NCI-H1436 treated with DMSO at 0.1 percent for 48 hours (cell line): ENCODE measurements at regions not wholly inside any gene's neighbourhood (a gene's known extent, or its start where the extent isn't known, plus 50 kb on each side); places are given as distances from the start of the nearest gene placed in this dataset.

Experiments used
- DNase-seq: peaks from one replicate; lab custom pipeline; 2025; lab: John Stamatoyannopoulos, UW

DNA sequence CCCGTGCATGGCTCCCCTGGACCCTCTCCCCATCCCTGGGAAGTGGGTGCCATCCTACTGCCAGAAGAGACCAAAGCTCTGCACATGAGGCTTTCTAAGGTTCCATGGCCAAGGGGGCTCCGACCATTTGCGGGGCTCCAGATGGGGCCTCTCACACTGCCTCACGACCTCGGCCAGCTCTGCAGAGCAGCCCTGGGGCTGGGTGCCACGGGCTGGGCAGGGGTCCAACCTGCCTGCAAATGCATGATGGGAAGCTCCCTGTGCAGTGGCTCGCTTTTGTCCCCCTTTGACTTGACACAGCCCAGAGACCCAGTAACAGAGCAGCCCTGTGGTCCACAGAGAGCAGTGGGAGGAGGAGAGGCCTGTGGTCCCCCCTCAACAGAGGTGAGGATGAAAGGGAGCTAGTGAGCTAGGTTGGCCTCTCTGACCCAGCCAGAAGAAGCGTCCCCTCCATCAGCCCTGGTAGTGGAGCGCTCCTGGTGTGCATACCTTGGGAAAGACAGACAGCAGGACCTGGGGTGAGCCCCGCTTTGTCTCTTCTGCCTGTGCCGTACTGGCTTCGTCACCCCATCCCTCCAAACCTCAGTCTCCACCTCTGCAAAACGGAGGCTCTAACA is 174.1 kb downstream of the DDX1 start:
- no peak for DNase-seq

DNA sequence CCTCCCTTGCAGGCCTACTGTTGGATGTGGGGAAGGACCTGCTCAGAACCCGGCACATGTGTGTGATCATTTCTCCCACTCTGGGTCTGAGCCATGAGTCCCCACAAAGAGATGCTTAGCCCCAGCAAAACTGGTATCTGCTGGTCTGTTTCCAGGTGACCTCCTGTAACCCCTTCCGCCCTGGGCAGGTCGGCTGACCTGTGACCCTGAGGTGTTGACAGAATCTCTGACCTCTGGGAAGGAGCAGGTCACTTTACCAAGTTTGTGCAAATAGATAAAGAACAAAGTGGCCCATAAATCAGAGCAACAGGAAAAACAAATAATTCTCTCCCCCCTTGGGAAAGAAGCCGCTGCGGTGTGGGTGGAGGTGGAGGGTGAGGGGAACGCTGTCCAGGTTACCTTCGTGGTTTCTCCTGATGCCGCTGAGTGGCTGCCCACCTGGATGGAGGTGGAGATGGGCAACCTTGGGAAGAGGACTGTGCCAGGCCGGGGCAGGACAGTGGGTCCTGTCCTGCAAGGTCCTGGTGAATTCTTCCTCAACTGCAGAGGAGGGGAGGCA is 174.0 kb upstream of the MYCN start:
- no peak for DNase-seq

DNA sequence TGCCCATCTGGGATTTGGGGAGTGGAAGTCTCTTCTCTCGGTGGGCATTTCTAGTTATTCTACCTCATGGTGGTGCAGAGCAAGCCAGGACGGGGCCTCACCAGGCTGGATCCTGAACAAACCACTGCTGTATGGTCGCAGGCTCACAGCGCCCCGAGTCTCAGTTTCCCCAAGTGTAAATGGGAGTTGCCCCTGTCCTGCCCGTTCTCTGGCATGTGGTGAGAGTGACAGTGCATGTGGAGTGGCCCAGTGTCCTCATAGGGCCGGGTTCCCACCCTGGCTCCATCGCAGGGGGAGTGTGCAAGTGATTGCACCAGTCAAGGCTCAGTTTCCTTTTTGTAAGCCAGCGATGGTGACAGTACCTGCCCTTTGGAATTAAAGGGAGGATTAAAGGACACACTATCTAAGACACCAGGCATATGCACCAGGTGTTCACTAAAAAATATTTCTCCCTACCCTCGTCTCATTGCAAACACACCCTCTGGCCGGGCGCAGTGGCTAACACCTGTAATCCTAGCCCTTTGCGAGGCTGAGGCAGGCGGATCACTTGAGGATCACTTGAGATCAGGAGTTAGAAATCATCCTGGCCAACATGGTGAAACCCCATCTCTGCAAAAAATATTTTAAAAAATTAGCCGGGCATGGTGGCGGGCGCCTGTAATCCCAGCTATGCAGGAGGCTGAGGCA is 173.3 kb upstream of the MYCN start:
- DNase-seq, result no peak

DNA sequence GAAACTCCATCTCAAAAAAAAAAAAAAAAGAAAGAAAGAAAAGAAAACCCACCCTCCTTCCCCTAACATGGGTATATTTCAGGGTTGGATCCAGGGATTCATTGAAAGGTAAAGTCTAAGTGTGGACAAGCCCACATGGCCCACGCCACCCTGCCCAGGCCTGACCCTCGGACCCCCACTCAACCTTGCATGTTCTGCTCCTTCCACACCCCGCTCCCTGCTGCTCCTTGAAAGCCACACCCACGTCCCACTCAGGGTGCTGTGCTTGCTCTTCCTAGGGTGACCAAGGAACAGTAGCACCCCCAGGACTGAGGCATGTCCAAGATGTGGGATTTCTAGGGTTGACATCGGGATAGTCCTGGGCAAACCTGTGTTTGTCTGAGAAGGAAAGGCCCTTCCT is 172.7 kb upstream of the MYCN start:
- no peak for DNase-seq

DNA sequence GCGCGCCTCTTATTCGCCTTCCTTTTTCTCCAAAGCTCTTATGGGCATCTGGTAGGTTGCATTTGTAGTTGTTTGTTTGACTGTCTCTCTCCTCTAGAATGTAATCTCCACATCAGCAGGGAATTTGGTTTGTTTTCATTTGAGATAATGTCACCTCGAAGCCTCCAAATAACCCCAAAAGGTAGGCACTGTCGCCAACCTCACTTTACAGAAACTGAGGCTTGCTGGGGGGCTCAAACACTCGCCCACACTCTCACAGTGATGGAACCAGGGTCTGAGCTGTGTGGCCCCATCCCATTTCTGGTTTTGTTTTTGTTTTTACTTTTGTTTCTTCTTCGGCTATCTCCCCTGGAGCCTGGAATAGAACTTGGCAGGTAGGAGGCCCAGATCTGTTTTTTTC is 172.2 kb upstream of the MYCN start:
- no peak for DNase-seq

DNA sequence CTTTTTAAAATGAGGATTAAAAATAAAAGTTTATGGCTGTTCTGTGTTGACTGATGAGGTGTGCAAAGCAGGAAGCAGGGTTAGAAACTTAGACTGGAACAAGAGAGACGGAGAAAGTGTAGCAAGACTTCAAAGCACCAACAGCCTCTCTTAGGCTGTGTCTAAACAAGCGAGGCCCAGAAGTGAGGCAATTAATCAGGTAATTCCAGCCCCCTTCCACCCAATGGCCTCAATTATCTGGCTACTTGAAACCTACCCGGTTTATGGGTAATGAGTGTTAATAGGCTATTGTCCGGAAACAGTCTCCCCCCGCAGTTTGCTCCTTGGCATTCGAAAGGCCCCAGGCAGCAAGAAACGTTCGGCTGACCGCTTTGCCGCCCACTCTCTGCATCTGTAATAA is 171.7 kb upstream of the MYCN start:
- no peak for DNase-seq

DNA sequence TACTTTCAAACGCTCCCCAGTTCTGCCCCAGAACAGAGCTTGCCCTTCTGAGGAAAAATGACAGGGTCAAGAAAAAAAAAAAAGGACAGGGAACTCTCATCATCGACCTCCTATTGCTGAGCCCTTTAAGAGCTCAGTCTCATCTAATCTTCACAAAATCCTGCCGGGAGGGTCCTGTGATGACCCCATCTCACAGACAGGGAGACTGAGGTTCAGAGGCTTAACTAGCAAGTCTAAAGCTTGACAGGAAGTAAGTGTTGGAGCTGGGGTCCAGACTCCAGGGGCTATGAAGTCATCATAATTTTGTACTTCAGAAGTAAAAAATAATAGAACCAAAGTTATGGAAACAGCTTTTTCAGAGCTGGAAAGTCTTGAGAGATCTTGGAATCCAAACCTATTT is 171.1 kb upstream of the MYCN start:
- DNase-seq, result no peak

DNA sequence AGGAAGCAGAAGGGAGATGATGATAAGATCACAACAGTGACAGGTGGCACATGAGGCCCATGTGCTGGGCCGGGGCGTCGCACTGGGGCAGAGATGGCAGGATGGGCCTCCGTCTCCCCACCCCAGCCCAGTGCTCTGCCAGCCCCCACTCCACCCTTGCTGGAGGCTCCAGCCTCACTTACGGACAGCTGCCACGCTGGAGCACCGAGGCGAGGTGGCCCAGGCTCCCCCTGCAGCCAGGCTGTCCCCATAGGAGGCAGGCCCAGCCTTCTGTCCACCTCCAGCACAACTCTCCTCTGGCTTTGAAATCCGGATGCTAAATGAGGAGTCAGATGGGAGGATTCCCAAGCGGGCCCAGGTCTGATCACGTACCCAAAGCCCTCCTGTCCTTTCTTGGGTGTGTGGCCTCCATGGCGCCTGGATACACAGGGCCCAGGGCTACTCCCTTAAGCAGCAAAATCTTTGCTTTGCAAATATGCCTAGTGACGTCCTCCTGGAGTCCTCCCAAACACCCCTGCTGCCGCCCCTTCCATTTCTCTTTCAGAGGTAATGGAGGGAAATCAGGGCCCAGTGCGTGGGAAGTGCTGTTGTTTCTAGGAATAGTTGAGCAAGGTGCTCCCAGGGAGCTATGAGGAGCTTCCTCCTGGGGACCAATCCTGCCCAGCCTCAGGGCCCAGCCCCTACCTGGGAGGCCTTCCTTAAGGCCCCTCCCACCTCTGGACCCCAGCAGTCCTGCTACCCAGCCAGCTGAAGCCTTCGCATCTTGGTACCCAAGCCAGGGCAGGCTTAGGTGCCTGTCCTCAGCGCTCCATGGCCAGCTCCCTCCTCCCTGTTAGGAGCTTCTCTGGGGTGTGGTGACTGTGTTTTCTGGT is 170.4 kb upstream of the MYCN start:
- DNase-seq, result no peak

DNA sequence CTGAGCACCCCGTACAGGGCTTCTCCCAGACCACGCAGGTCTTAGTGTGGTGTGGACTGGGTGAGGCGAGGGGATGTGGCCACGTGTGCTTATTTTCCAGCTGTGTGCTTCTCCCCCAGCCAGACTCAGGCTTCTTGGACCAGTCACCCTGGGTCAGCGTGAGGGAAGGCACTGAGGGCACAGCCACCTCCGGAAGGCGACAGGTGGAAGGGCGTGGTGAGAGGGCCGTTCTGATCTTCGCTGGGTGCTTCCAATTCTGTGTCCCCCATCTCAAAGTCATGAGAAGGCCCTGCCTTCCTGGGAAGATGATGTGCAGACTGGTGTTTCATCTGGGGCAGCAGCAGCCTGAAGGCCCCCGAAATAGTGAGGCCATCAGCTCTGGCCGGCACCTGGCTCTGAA is 169.7 kb upstream of the MYCN start:
- no peak for DNase-seq

DNA sequence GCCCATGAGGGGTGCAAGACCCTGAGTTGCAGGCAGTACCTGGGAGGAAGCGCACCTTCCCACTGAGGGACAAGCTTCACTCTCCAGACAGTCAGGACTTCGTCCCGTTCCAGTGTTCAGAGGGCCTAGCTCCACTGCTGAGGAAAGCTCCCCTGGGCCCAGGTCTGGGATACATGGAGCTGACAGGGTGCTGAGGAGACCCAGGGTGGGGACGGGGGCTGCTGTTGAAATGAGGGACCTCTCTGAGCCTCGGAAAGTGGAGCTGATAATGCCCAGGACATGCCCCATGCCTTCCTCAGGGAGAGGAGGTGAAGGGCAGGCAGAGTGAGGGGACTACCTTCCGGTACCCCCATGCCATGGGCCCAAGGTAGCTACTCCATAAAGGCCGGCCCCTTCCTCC is 169.2 kb upstream of the MYCN start:
- DNase-seq, result no peak

DNA sequence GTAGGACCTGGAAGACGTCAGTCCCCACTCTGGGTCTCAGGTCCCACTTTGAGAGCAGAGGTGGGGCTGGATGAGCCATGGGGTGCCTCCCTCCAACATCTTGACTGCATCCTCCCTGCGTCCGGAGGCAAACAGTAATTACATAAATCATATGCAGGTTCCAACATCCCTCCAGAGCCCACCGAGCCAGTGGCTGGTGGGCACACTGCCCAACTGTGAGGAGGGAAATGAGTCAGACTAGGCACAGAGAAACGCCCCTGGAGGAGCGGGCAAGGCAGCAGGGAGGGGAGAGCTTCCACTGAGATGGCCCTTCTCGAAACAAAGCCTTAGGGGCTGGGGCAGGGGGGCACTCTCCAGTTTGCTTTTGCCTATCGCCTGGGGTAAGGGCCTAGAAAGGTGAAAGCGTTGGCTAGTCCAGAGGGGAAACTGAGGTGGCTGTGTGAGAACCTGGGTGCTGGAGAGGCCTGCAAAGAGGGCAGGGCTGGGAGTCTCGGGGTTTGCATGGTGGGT is 168.2 kb upstream of the MYCN start:
- DNase-seq, result no peak

DNA sequence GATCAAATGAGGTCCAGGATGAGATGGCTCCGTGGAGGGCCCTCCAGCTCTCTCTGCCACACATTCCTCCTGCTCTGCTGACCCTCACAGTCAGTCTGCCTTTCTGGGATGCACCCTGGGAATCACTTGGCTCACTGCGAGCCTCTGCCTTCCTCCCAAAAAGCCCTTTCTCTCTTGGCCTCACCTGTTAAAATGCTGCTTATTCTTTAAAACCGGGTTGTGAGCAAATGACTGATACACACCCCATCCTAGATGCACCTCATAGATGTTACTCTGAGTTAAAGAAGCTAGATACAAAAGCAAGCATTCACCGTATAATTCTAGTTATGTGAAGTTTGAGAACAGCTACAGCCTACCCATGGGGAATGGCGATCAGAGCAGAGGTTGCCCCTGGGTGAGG is 167.7 kb upstream of the MYCN start:
- DNase-seq, result no peak

DNA sequence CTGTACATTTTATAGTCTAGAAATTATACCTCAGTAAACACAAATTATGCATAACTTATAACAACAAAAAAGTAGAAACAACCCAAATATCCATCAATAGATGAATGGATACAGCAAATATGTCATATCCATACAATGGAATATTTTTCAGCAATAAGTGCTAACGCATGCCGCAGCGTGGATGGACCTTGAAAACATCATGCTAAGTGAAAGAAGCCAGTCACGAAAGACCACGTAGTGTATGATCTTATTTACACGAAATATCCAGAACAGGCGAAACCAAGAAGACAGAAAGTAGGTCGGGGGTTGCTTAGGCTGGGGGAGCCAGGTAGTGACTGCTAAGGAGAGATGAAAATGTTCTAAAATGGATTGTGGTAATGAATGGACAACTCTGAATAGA is 167.1 kb upstream of the MYCN start:
- DNase-seq, result no peak

DNA sequence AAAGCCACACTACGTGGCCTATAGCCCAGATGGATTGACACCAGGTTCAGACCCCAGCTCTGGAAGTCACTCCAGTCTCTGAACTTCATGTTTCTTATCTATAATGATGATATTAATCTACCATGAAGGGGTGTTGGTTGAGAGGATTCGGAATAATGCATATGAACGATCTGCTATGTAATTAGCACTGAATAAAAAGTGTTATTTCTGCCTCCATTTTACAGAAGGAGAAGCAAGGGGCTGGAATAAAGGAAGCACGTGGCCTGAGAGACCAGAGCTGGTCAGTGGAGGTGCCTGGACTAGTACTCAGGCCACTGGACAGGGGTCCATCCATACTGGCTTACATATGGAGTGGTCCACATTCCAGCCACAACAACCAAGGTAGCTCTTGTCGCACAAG is 166.5 kb upstream of the MYCN start:
- no peak for DNase-seq

DNA sequence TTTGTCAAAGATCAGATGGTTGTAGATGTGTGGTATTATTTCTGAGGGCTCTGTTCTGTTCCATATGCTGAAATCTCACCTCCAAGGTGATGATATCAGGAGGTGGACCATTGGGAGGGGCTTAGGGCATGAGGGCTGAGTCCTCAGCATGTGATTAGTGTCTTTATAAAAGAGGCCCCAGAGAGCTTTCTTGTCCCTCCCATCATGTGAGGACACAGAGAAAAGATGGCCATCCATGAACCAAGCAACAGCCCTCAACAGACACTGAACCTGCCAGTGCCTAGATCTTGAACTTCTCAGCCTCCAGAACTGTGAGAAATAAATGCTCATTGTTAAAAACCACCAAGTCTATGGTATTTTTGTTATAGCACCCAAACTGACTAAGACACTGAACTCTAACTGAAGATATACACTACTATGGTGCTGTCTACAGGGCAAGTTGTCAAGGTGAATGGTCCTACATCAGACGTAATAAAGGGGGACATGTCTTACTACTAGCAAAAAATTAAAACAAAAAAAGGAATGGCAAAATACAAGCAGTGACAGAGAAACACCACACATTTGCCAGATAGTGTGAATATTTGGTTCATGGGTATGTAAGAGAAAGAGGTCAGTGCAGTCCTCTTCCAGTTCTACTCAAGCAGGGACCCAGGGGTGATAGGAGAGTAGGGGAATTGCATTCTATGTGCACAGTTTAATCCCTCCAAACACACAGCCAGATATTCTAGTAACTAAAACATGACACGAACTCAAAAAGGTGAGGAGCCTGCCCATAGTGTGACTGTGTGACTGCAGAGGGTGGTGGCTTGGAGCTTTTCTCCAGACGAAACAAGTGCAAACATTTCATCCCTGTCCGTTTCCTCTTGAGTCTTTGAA is 164.4 kb upstream of the MYCN start:
- DNase-seq, result no peak

DNA sequence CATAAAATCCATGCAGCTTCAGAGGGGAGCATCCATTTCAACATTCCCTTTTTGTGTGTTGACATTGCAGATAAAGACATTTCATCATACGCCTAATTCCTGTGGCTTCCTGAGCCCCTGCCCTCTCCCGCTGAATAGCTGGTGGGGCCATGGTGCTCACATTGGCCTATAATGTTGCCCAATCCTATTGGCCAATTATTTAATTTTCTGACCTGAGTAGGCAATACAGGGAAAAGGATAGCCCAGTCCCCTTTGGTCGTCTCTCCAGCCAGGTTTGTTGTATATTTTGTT is 163.8 kb upstream of the MYCN start:
- DNase-seq, result no peak

DNA sequence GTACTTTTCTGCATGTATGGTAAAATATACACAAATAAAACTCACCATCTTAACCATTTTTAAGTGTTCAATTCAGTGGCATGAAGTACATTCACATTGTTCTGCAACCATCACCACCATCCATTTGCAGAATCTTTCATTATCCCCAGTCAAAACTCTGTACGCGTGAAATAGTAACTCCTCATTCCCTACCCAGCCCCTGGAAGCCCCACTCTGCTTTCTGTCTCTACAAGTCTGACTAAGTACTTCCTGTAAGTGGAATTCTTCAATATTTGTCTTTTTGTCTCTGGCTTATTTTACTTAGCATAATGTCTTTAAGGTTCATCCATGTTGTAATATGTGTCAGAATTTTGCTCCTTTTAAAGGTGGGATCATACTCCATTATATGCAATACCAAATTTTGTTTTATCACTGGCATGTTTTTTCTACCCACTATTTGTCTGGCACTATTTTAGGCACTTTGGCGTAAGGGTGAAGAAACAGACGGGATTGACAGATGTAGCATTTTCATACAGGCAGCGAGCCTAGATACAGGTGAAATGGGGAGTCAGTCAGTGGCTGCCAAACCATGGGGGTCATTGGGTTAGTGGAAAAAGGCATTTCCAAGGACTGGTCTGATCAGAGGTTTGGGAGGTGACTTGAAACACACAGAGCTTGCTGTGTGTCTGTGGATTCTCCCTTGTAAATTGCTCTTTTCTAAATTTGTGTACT is 163.2 kb upstream of the MYCN start:
- DNase-seq, result no peak

DNA sequence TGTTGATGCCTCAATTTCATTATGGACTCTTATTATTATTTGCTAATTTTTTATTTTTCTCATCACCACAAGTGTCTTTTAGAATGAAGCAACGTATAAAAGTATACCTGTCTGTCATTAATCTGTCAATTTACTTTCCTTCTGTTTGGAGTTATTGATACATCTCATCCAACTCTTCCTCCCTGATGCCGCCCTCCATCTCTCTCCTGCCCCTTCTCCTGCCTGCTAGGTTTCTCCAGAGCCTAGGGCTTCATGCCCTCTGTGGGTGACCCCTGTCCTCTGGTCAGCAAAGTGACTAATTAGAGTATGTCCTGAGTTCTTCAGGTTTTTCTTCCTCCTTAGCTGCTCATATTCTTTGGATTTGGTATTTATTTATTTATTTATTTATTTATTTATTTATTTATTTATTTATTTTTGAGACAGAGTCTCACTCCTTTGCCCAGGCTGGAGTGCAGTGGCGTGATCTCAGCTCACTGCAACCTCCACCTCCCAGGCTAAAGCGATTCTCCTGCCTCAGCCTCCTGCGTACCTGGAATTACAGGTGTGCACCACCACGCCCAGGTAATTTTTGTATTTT is 162.5 kb upstream of the MYCN start:
- no peak for DNase-seq

DNA sequence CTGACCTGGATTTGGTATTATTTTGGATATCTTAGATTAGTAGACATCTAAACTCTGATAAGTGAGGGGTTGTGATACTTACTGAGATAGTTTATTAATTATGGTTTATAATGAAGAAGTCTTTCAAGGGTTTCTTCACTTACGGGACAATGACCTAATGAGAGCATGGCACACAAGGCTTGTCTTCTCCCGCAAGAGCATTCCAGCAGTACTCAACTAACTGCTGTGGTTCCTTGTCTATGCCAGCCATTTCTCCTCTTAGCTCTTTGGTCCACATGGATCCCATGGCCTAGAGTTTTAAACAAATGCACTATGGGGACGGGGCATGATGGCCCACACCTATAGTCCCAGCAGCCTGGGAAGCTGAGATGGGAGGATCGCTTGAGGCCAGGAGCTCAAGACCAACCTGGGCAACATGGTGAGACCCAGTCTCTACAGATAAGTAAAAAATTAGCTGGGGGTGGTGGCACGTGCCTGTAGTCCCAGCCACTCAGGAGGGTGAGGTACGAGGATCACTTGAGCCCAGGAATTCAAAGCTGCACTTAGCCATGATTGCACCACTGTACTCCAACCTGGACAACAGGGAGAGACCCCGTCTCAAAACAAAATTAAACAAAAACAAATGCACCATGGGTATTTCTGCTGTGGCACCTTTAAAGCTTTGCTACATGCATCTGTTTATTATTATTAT is 161.7 kb upstream of the MYCN start:
- DNase-seq, result no peak

DNA sequence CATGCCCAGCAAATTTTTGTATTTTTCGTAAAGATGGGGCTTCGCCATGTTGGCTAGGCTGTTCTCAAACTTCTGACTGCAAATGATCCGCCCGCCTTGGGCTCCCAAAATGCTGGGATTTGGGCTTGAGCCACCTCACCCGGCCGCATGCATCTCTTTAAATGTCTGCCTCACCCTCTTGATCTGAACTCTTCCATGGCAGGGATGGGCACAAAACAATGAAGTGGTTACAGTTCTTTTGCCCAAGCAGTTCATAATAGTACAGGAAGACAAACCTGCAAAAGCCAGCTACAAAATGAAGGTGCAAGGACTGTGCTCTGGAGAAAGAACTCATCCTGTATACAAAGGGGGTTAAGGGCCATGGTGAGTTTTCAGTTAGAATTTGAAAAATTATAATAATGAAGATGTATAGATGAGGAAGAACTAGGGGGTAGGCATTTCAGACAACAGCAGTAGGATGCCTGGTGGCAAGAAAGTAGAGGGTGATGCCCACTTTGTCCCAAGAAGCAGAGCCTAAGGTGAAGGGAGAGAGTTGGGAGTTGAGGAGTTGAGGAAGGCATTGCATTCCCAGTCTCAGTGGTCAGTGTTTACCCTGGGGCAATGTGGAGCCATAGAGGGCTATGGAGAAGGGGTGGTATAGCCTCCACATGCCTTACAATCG is 160.8 kb upstream of the MYCN start:
- no peak for DNase-seq
